GM23338 (cell line): ENCODE measurements at regions not wholly inside any gene's neighbourhood (a gene's known extent, or its start where the extent isn't known, plus 50 kb on each side); places are given as distances from the start of the nearest gene placed in this dataset.

Experiments
- ATAC-seq: fragments of 200-7000 bp; cut with Tn5 transposase; 3 replicates; pipeline ENCODE4 v1.9.1; 2020
- DNase-seq: peaks from one replicate; pipeline ENCODE4 v3.0.0-alpha.2; 2015; ENCODE audit warnings: low spot score
- H2AFZ ChIP-seq: fragments of 200-600 bp; sonication (generic); 2 replicates; pipeline ENCODE4 v1.8.0; 2016; ENCODE audit warnings: antibody characterized with exemption, mild to moderate bottlenecking, moderate library complexity
- H3F3A ChIP-seq: fragments of 200-600 bp; sonication (generic); replicated peaks from 2 replicates; pipeline ENCODE4 v1.8.0; 2017; ENCODE audit warnings: antibody characterized with exemption, mixed run types, low read depth
- H3K27ac ChIP-seq: fragments of 200-600 bp; sonication (generic); 2 replicates; pipeline ENCODE4 v1.6.1; 2016; ENCODE audit warnings: low read depth
- H3K27me3 ChIP-seq: fragments of 200-600 bp; sonication (generic); 2 replicates; pipeline ENCODE4 v1.8.0; 2016; ENCODE audit warnings: mild to moderate bottlenecking, mixed run types, moderate library complexity; ENCODE audit not compliant: insufficient read depth
- H3K36me3 ChIP-seq: fragments of 200-600 bp; sonication (generic); 2 replicates; pipeline ENCODE4 v1.8.0; 2016; ENCODE audit warnings: mild to moderate bottlenecking; ENCODE audit not compliant: insufficient read depth
- H3K4me1 ChIP-seq: fragments of 200-600 bp; sonication (generic); 2 replicates; pipeline ENCODE4 v1.8.0; 2016; ENCODE audit warnings: mild to moderate bottlenecking, moderate library complexity; ENCODE audit not compliant: insufficient read depth
- H3K4me2 ChIP-seq: fragments of 200-600 bp; sonication (generic); 2 replicates; pipeline ENCODE4 v1.7.1; 2017; ENCODE audit warnings: mixed run types
- H3K4me3 ChIP-seq: fragments of 200-600 bp; sonication (generic); 2 replicates; pipeline ENCODE4 v1.6.1; 2016; ENCODE audit warnings: mixed run types
- H3K79me2 ChIP-seq: fragments of 200-600 bp; sonication (generic); replicated peaks from 2 replicates; pipeline ENCODE4 v1.8.0; 2017; ENCODE audit warnings: mild to moderate bottlenecking; ENCODE audit not compliant: insufficient read depth
- H3K9me2 ChIP-seq: fragments of 200-600 bp; sonication (generic); 2 replicates; pipeline ENCODE4 v1.8.0; 2017; ENCODE audit not compliant: insufficient read depth
- H4K20me1 ChIP-seq: fragments of 200-600 bp; sonication (generic); replicated peaks from 2 replicates; pipeline ENCODE4 v1.8.0; 2017; ENCODE audit warnings: mild to moderate bottlenecking; ENCODE audit not compliant: insufficient read depth
- H3K27ac Mint-ChIP-seq: 2 replicates; pipeline ENCODE4 v1.8.0; 2020; ENCODE audit warnings: inconsistent platforms, mild to moderate bottlenecking, moderate library complexity, mixed read lengths
- H3K27me3 Mint-ChIP-seq: 3 replicates; pipeline ENCODE4 v1.8.0; 2022; ENCODE audit warnings: low read depth, mild to moderate bottlenecking, moderate library complexity, mixed read lengths, inconsistent platforms; ENCODE audit not compliant: insufficient read depth, poor library complexity
- H3K36me3 Mint-ChIP-seq: 3 replicates; pipeline ENCODE4 v1.8.0; 2021; ENCODE audit warnings: low read depth, mild to moderate bottlenecking, inconsistent platforms, moderate library complexity, mixed read lengths
- H3K4me1 Mint-ChIP-seq: 3 replicates; pipeline ENCODE4 v1.8.0; 2020; ENCODE audit warnings: mild to moderate bottlenecking, inconsistent platforms, mixed read lengths
- H3K4me3 Mint-ChIP-seq: 3 replicates; pipeline ENCODE4 v1.8.0; 2021; ENCODE audit warnings: moderate library complexity, mild to moderate bottlenecking, inconsistent platforms, mixed read lengths
- H3K9me3 Mint-ChIP-seq: 3 replicates; pipeline ENCODE4 v1.8.0; 2020; ENCODE audit warnings: moderate library complexity, mild to moderate bottlenecking, inconsistent platforms, mixed read lengths
- CREB1 ChIP-seq: fragments of 250-450 bp; sonication (Bioruptor Pico); IDR thresholded peaks from 2 replicates; pipeline ENCODE4 v1.5.0; 2020; ENCODE audit warnings: low read depth, mild to moderate bottlenecking, moderate library complexity
- CTCF ChIP-seq, 2 experiments: fragments of 200-600 bp in 1 of 2; sonication (generic) in 1 of 2; conservative IDR thresholded peaks; 2 replicates each; pipeline versions ENCODE4 v1.5.1 to v1.6.1; 2016 to 2017; ENCODE audit warnings: antibody characterized with exemption in 2 of 2, low read depth in 2 of 2, mild to moderate bottlenecking in 2 of 2, moderate library complexity in 1 of 2
- EZH2 ChIP-seq: fragments of 200-600 bp; sonication (generic); IDR thresholded peaks from one replicate; pipeline ENCODE4 v1.8.0; 2017; ENCODE audit warnings: antibody characterized with exemption, mild to moderate bottlenecking, low read depth; ENCODE audit not compliant: unreplicated experiment
- EZH2phosphoT487 ChIP-seq: fragments of 200-600 bp; sonication (generic); IDR thresholded peaks from one replicate; pipeline ENCODE4 v1.8.1; 2018; ENCODE audit warnings: antibody characterized with exemption; ENCODE audit not compliant: unreplicated experiment
- JUNB ChIP-seq: IDR thresholded peaks from one replicate; pipeline ENCODE4 v1.6.1; 2016; ENCODE audit warnings: antibody characterized with exemption; ENCODE audit not compliant: unreplicated experiment
- NANOG ChIP-seq: IDR thresholded peaks from 2 replicates; pipeline ENCODE4 v1.6.1; 2016; ENCODE audit warnings: antibody characterized with exemption, borderline replicate concordance
- POLR2AphosphoS5 ChIP-seq: IDR thresholded peaks from 2 replicates; pipeline ENCODE4 v1.6.1; 2016; ENCODE audit warnings: antibody characterized with exemption, low read depth
- REST ChIP-seq: IDR thresholded peaks from one replicate; pipeline ENCODE4 v1.6.1; 2018; ENCODE audit warnings: antibody characterized with exemption; ENCODE audit not compliant: unreplicated experiment
- STAT1 ChIP-seq: IDR thresholded peaks from one replicate; pipeline ENCODE4 v1.6.1; 2016; ENCODE audit warnings: antibody characterized with exemption; ENCODE audit not compliant: unreplicated experiment
- ZNF114 ChIP-seq: fragments of 250-450 bp; sonication (Bioruptor Pico); IDR thresholded peaks from 2 replicates; pipeline ENCODE4 v1.5.0; 2020; ENCODE audit warnings: mild to moderate bottlenecking, moderate library complexity
- ZNF331 ChIP-seq: fragments of 250-450 bp; sonication (Bioruptor Pico); IDR thresholded peaks from 2 replicates; pipeline ENCODE4 v1.5.0; 2020; ENCODE audit warnings: low read depth, mild to moderate bottlenecking, moderate library complexity
- ZNF462 ChIP-seq: fragments of 250-450 bp; sonication (Bioruptor Pico); IDR thresholded peaks from 2 replicates; pipeline ENCODE4 v1.5.0; 2020; ENCODE audit warnings: mild to moderate bottlenecking, moderate library complexity

GRCh38 chr14:36075203-36075602 lies 101.3 kb downstream of the PTCSC3 start (continued):
- TF ChIP-seq CTCF (conservative IDR thresholded peaks at IDR 0.05; ENCODE audit: low read depth in 2 of 2) (no peak), CREB1 (no peak), NANOG (no peak), ZNF331 (CRISPR knock-in tag) (no peak)

GRCh38 chr14:36070720-36071043 lies 105.8 kb downstream of the PTCSC3 start:
- no peaks in the 10 kb centered on the region for H3K27me3 ChIP-seq
- ATAC-seq (no peak), DNase-seq (no peak)
- no peaks in the 10 kb centered on the region for H3K4me1 ChIP-seq
- H3K9me2 ChIP-seq, result no peaks in the 10 kb centered on the region
- Mint-ChIP-seq H3K36me3 (no peaks in the 10 kb centered on the region), H3K4me3 (no peak overlapping the region), H3K4me1 (peaks cover 4% of the 10 kb centered on the region; the same call in 2 of the 3 replicates), H3K27me3 (no peaks in the 10 kb centered on the region), H3K9me3 (no peaks in the 10 kb centered on the region), H3K27ac (no peak overlapping the region)
- no peak overlapping the region for H2AFZ ChIP-seq
- H3K4me2 ChIP-seq, result no peak overlapping the region
- no peaks in the 10 kb centered on the region for H3K36me3 ChIP-seq
- no peak overlapping the region for H3K4me3 ChIP-seq
- no peaks in the 10 kb centered on the region for H3K79me2 ChIP-seq
- no peak overlapping the region for H3K27ac ChIP-seq
- no peaks in the 10 kb centered on the region for H3F3A ChIP-seq
- H4K20me1 ChIP-seq, result no peaks in the 10 kb centered on the region
- TF ChIP-seq POLR2AphosphoS5, result no peak
- TF ChIP-seq ZNF114 (CRISPR knock-in tag), result no peak
- TF ChIP-seq EZH2phosphoT487, result no peak
- TF ChIP-seq ZNF331 (CRISPR knock-in tag), result no peak
- TF ChIP-seq NANOG, result no peak
- TF ChIP-seq CREB1, result no peak
- TF ChIP-seq REST, result no peak
- no peak for TF ChIP-seq JUNB
- no peak for TF ChIP-seq EZH2
- TF ChIP-seq CTCF (conservative IDR thresholded peaks at IDR 0.05; ENCODE audit: low read depth in 2 of 2), result no peak
- TF ChIP-seq STAT1, result no peak
- no peak for TF ChIP-seq ZNF462
